DND-41 (cell line): ENCODE measurements at regions not wholly inside any gene's neighbourhood (a gene's known extent, or its start where the extent isn't known, plus 50 kb on each side); places are given as distances from the start of the nearest gene placed in this dataset.

Experiments used
- ATAC-seq: fragments of 200-7000 bp; cut with Tn5 transposase; 3 replicates; pipeline ENCODE4 v1.9.1; 2021; ENCODE audit warnings: low read depth; ENCODE audit not compliant: insufficient read depth
- DNase-seq: peaks from one replicate; pipeline ENCODE4 v3.0.0-alpha.2; 2020
- H2AFZ ChIP-seq: 2 replicates; pipeline ENCODE4 v1.6.0; 2012; ENCODE audit warnings: low read depth, low read length
- H3K27ac ChIP-seq: 2 replicates; pipeline ENCODE4 v1.5.1; 2012; ENCODE audit warnings: low read length, inconsistent platforms
- H3K27me3 ChIP-seq: fragments of 200-600 bp; sonication (generic); 2 replicates; pipeline ENCODE4 v1.6.0; 2012; ENCODE audit warnings: low read length, mild to moderate bottlenecking, inconsistent platforms; ENCODE audit not compliant: insufficient read depth, poor library complexity
- H3K36me3 ChIP-seq: 2 replicates; pipeline ENCODE4 v1.5.1; 2012; ENCODE audit warnings: low read length, inconsistent platforms; ENCODE audit not compliant: insufficient read depth
- H3K4me1 ChIP-seq: 2 replicates; pipeline ENCODE4 v1.5.1; 2012; ENCODE audit warnings: mild to moderate bottlenecking, low read length; ENCODE audit not compliant: insufficient read depth
- H3K4me2 ChIP-seq: 2 replicates; pipeline ENCODE4 v1.6.0; 2012; ENCODE audit warnings: mild to moderate bottlenecking, moderate library complexity, low read length, inconsistent platforms; ENCODE audit not compliant: insufficient read depth
- H3K4me3 ChIP-seq, 2 experiments: fragments of 200-600 bp in 1 of 2; shearing (Covaris generic) in 1 of 2; 2 replicates each; pipeline ENCODE4 v1.5.1; 2012 to 2016; ENCODE audit warnings: inconsistent platforms in 2 of 2, low read length in 2 of 2, mild to moderate bottlenecking in 2 of 2, low read depth in 1 of 2, moderate library complexity in 1 of 2
- H3K79me2 ChIP-seq: 2 replicates; pipeline ENCODE4 v1.6.0; 2012; ENCODE audit warnings: low read length, inconsistent platforms; ENCODE audit not compliant: insufficient read depth
- H3K9ac ChIP-seq: 2 replicates; pipeline ENCODE4 v1.6.0; 2012; ENCODE audit warnings: low read depth, mild to moderate bottlenecking, inconsistent platforms, low read length, moderate library complexity
- H3K9me3 ChIP-seq: 2 replicates; pipeline ENCODE4 v1.5.1; 2012; ENCODE audit warnings: low read length, moderate library complexity, mild to moderate bottlenecking, inconsistent platforms; ENCODE audit not compliant: insufficient read depth, severe bottlenecking
- H4K20me1 ChIP-seq: 2 replicates; pipeline ENCODE4 v1.6.0; 2012; ENCODE audit warnings: low read length; ENCODE audit not compliant: insufficient read depth
- EZH2 ChIP-seq: IDR thresholded peaks from 3 replicates; pipeline ENCODE4 v1.6.1; 2012; ENCODE audit warnings: borderline replicate concordance, low read depth, mild to moderate bottlenecking, moderate library complexity, low read length, inconsistent platforms; ENCODE audit not compliant: severe bottlenecking
- TF ChIP-seq, protein P1 (sequence below): IDR thresholded peaks from 2 replicates; pipeline ENCODE4 v1.5.1; 2012; ENCODE audit warnings: borderline replicate concordance, low read length, moderate library complexity, mild to moderate bottlenecking; ENCODE audit not compliant: poor library complexity, severe bottlenecking; ENCODE audit errors: extremely low read depth

DNA sequence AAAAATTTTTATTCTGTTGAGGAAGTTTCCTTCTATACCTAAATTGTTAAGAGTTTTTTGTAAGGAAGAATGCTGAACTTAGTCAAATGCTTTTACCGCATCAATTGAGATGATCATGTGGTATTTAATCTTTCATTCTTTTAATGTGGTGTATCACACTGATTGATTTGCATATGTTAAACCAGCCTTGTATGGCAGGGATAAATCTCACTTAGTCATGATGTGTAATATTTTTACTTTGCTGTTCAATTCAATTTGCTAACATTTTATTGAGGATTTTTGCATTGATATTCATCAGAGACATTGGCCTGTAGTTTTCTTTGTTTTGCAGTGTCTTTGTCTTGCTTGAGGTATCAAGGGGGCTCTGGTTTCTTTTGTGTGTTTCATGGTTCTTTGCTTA, 125.3 kb upstream of the MEF2C start:
- Histone ChIP-seq H3K36me3 (no peaks in the 10 kb centered on the region), H3K9me3 (no peaks in the 10 kb centered on the region), H3K27ac (no peak overlapping the region), H3K4me1 (no peaks in the 10 kb centered on the region), H3K4me3 (no peak overlapping the region), H3K79me2 (no peaks in the 10 kb centered on the region), H3K27me3 (no peaks in the 10 kb centered on the region), H2AFZ (no peak overlapping the region), H3K9ac (no peak overlapping the region), H3K4me2 (no peak overlapping the region), H4K20me1 (no peaks in the 10 kb centered on the region)
- no peak for TF ChIP-seq EZH2
- TF ChIP-seq, protein P1, sequence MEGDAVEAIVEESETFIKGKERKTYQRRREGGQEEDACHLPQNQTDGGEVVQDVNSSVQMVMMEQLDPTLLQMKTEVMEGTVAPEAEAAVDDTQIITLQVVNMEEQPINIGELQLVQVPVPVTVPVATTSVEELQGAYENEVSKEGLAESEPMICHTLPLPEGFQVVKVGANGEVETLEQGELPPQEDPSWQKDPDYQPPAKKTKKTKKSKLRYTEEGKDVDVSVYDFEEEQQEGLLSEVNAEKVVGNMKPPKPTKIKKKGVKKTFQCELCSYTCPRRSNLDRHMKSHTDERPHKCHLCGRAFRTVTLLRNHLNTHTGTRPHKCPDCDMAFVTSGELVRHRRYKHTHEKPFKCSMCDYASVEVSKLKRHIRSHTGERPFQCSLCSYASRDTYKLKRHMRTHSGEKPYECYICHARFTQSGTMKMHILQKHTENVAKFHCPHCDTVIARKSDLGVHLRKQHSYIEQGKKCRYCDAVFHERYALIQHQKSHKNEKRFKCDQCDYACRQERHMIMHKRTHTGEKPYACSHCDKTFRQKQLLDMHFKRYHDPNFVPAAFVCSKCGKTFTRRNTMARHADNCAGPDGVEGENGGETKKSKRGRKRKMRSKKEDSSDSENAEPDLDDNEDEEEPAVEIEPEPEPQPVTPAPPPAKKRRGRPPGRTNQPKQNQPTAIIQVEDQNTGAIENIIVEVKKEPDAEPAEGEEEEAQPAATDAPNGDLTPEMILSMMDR, result no peak
- DNase-seq (no peak), ATAC-seq (no peak)

DNA sequence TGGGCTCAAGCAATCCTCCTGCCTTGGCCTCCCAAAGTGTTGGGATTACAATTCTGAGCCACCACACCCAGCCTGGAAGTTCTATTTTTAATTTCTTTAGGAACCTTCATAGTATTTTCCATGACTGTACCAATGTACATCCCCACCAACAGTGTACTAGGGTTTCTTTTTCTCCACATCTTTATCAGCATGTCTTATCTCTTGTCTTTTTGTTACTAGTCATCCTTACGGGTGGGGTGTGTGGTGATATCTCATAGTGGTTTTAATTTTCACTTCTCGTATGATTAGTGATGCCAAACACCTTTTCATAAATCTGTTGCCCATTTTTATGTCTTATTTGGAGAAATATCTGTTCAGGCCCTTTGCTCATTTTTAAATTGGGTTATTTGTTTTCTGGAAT, 123.0 kb upstream of the MEF2C start:
- TF ChIP-seq EZH2, result no peak
- TF ChIP-seq, protein P1, result no peak
- H3K9me3 ChIP-seq, result no peaks in the 10 kb centered on the region
- no peak for DNase-seq

DNA sequence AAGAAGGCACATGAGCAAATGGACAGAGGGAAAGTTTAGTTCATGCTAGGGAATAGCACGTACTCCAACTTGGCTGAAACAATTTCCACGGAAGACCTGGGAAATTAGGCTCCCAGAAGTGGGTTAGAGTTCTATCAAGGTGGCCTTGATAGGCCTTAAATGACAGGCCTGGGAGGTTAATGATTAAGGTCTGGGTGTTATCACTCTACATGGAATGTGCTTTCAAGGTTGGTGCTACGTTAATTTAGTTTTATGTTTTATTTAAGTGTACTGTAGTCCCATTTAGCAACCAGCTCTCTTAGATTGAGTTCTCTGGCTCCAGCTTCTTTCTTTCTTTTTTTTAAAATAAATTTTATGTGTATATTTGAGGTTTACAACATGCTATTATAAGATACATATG, 121.4 kb upstream of the MEF2C start:
- no peaks in the 10 kb centered on the region for H3K4me1 ChIP-seq
- DNase-seq, result no peak
- TF ChIP-seq, protein P1, result no peak
- TF ChIP-seq EZH2, result no peak
- H3K4me2 ChIP-seq, result no peak overlapping the region
- H2AFZ ChIP-seq, result no peak overlapping the region
- H3K4me3 ChIP-seq, result no peak overlapping the region
- H3K36me3 ChIP-seq, result no peaks in the 10 kb centered on the region
- H3K27me3 ChIP-seq, result no peaks in the 10 kb centered on the region
- no peaks in the 10 kb centered on the region for H4K20me1 ChIP-seq
- H3K9ac ChIP-seq, result no peak overlapping the region
- H3K9me3 ChIP-seq, result no peaks in the 10 kb centered on the region
- H3K79me2 ChIP-seq, result no peaks in the 10 kb centered on the region
- H3K27ac ChIP-seq, result no peak overlapping the region
- no peak for ATAC-seq

More for the DNA sequence above, 123.0 kb upstream of the MEF2C start:
- Histone ChIP-seq H2AFZ (no peak overlapping the region), H3K4me2 (no peak overlapping the region), H3K27me3 (no peaks in the 10 kb centered on the region), H3K9ac (no peak overlapping the region), H3K4me1 (no peaks in the 10 kb centered on the region), H3K36me3 (no peaks in the 10 kb centered on the region), H3K79me2 (no peaks in the 10 kb centered on the region), H3K27ac (no peak overlapping the region), H4K20me1 (no peaks in the 10 kb centered on the region), H3K4me3 (no peak overlapping the region)
- ATAC-seq, result no peak

DNA sequence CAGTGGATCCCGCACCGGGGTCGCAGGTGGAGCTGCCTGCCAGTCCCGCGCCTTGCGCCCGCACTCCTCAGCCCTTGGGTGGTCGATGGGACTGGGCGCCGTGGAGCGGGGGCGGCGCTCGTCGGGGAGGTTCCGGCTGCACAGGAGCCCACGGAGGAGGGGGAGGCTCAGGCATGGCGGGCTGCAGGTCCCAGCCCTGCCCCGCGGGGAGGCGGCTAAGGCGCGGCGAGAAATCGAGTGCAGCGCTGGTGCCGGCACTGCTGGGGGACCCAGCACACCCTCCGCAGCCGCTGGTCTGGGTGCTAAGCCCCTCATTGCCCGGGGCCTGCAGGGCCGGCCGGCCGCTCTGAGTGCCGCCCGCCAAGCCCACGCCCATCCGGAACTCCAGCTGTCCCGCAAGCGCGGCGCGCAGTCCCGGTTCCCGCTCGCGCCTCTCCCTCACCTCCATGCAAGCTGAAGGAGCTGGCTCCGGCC, 120.6 kb upstream of the MEF2C start:
- no peaks in the 10 kb centered on the region for H3K36me3 ChIP-seq
- H3K27me3 ChIP-seq, result no peaks in the 10 kb centered on the region
- DNase-seq (no peak), ATAC-seq (no peak)
- H3K9ac ChIP-seq, result no peak overlapping the region
- H3K27ac ChIP-seq, result no peak overlapping the region
- H4K20me1 ChIP-seq, result no peaks in the 10 kb centered on the region
- H3K4me2 ChIP-seq, result no peak overlapping the region
- TF ChIP-seq, protein P1, result no peak
- H3K9me3 ChIP-seq, result no peaks in the 10 kb centered on the region
- H3K79me2 ChIP-seq, result no peaks in the 10 kb centered on the region
- H3K4me1 ChIP-seq, result no peaks in the 10 kb centered on the region
- H2AFZ ChIP-seq, result no peak overlapping the region
- no peak overlapping the region for H3K4me3 ChIP-seq
